ENCODE measurements at regions not wholly inside any gene's neighbourhood (a gene's known extent, or its start where the extent isn't known, plus 50 kb on each side); places are given as distances from the start of the nearest gene placed in this dataset.
"Not testable (repeated sequence)": the region's sequence is repeated elsewhere in the genome, so short reads cannot be mapped to it uniquely, and the experiment has no call there.

DNA sequence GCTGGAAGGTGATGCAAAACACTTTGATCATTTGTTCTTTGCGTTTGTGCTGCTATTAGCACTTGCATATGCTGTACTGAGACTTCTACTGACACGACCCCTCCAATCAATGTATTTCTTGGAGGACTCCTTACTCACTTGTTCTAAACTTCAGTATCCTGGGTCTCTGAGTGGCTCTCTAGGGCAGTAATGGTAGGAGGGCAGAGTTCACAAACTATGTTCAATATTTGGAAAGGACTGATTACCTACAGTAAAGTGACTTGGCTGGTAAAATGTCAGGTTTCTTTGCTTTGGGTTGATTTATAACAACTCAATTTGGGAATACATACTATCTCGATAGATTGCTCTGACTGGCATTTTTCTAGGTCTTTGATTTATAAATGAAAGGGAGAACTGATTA is 93.7 kb downstream of the TRIM43 start:
- DNase-seq (ENCODE audit: low spot score) (no peak), FAIRE-seq (no peak)

DNA sequence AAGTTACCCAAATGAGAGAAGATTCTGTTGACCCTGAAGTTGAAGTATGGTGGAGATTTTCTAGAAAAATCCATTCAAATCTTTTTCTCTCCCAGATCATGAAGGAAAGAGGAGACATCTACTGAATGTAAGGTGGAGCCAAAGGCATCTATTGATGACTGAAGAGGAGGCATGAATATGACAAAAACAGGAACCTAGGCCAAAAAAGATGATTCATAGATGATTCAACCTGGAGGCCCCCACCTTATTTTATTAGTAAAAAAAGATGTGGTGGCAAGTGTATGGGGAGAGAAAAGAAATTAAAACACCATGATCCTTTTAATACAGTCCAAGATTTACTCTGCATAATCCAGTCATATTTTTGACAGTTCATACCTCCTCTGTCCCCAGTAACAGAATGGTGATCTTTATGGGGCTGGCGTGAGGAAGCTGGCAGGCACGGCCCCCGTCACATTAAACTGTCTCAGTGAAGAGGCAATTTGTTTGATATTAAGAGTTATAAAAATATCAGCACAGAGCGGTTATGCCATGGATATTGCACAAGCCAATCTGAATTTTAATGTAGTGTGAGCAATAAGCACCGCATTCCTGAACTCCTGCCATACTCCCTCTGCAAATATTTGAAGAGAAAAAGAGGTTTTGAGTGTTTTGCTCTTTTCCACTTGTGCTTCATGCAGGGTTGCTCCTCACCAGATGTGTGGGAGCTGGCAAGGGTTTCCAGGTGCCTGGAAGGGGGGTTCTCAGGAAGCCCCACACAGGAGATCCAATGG is 94.4 kb downstream of the TRIM43 start:
- FAIRE-seq (peak; percentile 86), DNase-seq (ENCODE audit: low spot score) (peak; percentile 51)

DNA sequence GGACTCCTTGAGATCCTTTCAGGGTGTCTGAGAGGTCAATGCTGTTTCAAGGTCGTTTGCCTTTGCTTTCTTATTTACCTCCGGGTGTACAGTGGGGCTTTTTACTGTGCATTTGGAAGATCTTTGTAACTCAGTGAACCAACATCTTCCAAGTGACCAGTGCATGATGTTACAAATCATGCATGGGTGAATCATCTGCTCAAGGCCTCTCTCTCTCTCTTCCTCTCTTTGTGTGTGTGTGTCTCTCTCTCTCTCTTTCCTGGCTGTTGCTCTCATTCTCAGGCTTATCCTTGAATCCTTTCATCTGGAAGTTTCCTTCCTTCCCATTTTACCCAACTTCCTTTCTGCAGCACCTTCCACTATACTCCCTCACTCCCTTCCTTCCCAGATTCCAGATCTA is 96.1 kb downstream of the TRIM43 start:
- peak; percentile 23 for DNase-seq (ENCODE audit: low spot score)
- FAIRE-seq, result not testable (repeated sequence)

DNA sequence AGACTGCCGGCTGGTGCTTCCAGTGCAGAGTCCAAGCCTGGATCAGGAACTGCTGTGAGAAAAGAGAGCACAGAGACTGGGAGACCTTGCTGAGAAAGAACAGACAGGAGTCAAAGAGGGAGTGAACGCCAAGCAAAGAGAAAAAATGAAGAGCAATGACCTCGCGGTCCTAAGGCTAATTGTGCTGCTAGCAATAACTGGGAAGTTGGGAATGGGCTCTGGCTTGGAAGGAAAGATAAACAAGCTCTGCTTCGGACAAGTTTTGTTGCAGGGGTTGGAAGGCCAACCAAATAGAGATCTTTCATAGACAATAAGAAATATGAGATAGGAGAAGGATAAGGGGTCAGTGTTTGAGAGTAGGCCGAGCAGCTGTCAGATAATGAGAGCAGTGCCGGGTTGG is 99.4 kb downstream of the TRIM43 start:
- DNase-seq (ENCODE audit: low spot score); FAIRE-seq: not testable (repeated sequence)

DNA sequence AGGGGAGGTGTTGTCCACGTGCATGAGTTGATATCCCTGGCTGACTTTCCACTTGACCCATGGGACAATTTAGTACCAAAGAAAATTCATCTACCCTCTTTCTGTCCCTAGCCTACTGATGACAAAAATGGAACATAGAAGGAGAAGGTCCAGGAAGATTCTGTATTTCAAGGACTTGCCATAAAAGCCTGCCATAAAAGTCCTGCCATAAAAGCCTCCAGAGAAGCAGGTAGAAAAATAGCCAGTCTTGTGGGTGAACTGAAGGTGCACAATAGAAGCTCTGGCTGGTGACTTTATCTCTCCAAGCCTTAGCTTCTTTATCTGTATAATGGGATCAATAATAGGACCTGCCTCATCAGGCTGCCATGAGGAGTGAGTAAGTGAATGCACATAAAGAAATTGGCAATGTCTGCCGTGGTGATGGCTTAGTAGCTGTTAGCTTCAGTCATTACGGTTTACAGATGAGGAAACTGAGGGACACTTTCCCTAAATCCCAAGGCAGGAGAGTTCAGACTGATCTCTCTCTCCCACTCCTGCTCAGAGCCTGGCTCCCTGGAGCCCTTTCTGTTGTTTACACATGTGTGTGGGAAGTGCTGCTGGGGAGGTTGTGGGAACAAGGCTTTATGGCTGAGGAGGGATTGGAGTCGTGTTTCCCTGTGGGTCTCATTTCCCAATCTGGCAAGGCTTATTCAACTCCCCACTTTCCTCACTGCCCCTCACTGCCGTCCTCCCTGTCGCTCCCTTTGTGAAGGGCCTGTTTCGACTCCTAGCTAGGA is 101.5 kb downstream of the TRIM43 start:
- DNase-seq (ENCODE audit: low spot score), result not testable (repeated sequence)
- peak; percentile 66 for FAIRE-seq

DNA sequence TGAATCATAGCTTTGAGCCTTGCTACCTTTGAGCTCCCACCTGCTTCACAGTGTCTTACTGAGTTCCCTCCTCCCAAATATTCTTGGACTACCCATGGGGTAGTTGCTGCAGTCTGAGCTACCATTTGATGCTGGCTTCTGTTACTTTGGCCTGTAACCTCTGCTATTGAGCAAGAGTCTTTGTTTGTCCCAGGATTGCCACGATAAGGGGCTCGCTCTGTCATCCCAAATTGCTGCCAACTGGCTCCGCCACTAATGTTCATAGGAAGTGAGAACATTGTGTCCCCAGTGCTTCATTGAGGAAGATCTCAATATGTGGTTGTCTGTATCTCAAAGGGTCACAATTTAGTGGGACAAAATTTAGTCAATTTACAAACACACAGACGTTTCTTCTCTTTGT is 103.8 kb downstream of the TRIM43 start:
- FAIRE-seq (no peak), DNase-seq (ENCODE audit: low spot score) (no peak)

DNA sequence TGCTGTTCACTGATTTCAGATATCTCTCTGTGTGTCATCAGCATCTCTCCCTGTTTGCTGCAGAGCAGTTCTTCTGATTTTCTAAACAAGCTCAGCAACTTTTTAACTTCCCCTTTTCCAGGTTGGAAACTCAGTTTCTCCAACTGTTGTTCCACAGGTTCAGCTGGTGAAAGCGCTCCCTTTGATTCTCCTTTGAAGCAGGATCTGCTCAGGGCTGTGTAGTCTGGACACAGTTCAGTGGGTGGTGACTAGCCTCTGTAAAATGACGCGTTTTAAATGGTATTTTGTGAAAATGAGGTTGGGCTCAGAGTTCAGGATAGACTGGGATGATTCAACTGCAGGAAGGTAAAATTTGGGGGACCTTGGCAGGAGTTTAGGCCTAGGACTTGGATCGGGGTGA is 106.3 kb downstream of the TRIM43 start:
- DNase-seq (ENCODE audit: low spot score) (no peak), FAIRE-seq (no peak)

DNA sequence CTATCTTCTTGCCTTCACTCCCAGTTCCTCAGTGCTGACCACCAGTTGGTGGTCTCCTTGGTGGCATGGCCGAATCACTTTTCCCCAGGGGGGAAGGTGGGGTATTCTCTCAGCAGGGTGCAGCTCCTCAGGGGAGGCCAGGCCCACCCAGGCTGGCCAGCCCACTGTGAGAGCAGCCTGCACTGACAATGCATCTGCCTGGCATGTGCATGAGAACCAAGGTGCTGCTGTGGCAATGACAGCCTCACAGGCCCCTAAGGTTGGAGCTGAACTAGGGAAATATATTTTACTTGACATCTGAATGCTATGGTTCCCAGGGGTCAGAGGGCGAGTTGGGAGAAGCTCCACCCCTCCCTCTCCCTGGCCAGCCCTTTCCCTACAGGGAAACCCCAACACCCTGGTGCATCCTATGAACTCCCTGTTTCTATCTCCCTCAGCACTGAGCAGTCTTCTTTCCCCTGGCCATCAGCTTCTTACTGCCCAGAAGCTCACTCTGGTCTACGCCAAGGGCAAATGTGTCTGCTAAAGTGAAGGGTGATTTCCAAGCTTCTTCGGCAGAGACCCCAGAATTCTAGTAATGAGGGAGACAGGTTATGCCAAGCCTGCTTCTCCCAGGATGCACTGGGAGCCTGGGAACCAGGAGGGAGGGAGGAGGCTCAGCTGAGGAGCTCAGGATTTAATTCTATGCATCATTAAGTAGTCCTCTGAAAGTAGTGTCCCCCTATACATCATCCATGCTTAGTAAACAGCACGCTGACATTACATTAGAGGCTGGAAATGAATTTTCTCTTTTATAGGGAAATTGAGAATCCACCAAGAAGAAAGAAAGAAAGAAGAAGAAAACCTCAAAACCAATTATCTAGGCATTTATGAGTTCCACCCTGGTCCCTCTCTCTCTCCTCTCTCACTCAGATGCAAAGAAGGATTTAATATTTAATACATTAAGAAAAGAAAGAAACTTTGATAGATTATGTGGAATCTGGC is 107.7 kb downstream of the TRIM43 start:
- not testable (repeated sequence) for FAIRE-seq; DNase-seq (ENCODE audit: low spot score)

DNA sequence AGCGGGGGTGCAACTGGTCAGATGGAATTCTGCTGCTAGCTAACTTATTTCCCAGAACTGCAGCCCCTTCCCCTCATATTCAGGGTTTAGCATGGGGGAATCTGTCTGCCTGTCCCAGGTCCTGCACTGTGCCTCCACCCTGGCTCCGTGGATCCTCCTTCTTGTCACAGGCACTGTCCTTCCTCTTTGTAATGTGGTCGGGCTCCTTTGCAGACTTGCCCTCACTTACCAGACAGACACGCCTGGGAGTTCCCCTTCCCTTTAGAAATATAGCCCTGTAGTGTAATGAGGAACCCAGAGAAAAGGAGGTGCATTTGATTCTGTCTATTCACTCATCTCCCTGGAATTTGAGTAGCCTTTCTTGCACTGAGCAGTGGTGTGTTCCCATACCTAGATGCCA is 108.7 kb downstream of the TRIM43 start:
- FAIRE-seq, result peak; percentile 48
- no peak for DNase-seq (ENCODE audit: low spot score)

DNA sequence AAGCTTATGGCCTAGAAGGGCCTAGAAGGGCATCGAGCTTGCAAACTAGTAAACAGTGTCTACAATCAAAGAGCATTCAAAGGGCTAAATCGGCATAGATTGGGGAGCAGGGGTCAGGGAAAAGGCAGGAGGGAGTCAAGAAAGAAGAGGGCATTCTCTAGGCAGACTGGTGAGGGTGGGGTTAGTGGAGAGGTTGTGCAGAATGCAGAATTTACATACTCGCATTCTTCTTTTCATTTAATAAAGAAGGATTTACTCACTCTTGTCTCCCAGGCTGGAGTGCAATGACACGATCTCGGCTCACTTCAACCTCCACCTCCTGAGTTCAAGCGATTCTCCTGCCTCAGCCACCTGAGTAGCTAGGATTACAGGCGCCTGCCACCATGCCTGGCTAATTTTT is 110.7 kb downstream of the TRIM43 start:
- FAIRE-seq (no peak), DNase-seq (ENCODE audit: low spot score) (no peak)

DNA sequence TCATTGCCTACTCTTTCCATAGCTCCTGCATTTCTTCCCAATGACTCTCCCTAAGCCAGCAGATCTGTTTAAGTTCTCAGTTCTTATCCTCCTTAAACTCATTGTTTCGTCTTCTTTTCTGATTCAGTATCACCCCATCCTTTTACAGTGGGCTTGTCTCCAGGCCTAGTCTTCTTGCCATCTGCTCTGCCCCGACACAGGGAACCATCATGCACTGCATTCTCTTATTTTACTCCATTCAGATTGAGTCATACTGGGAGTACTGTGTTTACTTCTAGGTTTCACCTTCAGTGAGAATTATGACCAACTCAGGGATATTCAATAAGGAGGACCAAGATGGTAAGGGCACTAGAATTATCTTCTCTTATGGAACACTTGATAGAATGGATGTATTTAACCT is 115.4 kb downstream of the TRIM43 start:
- not testable (repeated sequence) for FAIRE-seq

DNA sequence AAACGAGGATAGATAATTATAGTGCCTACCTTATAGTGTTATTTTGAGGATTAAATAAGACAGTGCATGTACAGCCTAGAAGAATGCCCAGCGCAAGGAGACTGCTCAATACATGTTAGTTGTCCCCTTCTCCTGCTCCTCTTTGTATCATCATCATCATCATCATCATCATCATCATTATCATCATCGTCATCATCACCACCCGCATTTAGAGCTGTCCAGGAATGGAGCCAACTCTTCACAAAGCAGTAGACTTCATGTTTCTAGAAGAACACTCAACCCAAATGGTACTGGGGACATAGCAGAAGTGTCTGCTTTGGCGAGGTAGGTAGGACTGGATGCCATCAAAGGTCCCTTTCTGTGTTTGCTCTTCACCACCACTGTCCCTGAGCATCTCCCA is 116.0 kb downstream of the TRIM43 start:
- DNase-seq (ENCODE audit: low spot score) (no peak), FAIRE-seq (no peak)

More for the DNA sequence above, 115.4 kb downstream of the TRIM43 start:
- DNase-seq (ENCODE audit: low spot score), result not testable (repeated sequence)

DNA sequence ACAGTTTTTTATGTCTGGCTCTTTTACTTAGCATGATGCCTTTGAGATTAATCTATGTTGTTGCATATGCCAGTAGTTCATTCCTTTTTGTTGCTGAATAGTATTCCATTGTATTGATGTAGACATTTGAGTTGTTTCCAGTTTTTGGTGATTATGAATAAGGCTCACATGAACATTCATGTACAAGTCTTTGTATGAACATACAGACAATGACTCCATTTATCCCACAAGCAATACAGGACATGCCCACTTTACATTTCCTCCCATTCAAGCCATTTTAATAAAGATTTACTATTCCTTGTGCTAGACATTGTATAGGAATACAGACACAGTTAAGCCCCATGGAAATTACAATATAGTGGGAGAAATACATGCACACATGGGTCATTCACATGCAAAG is 118.0 kb downstream of the TRIM43 start:
- no peak for FAIRE-seq

DNA sequence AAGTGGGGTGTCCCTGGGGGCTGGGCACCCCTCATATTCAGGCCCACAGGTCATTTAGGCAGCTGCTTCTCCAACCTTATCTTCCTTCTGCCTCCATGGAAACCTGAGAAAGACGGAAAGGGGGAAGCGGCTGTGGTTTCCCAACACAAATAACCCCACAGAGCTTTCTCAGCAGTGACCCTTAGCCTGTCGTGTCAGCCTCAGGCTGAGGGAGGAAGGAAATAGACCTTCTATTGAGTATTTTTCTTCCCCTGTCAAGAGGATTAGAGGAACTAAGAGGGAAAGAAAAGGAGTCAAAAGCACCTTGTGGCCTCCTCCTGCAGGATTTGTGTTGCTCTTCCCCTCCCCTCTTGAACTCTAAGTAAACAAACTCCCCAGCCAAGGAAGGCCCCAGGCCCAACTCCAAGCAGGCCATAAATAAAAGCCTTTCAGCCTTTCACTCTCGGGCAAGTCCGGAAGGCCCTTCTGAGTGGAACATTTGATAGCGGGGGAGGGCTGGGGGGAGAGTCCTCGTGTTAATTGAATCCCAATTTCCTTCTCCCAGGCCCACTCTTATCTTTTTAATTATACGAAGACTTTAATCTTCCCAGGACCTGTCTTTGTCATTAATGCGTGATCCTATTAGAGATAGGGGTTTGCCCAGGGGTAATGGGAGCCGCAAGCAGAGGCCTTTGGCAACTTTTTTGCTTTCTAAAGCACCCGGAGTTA is 121.8 kb downstream of the TRIM43 start:
- not testable (repeated sequence) for DNase-seq (ENCODE audit: low spot score); FAIRE-seq

More for the DNA sequence above, 118.0 kb downstream of the TRIM43 start:
- no peak for DNase-seq (ENCODE audit: low spot score)

DNA sequence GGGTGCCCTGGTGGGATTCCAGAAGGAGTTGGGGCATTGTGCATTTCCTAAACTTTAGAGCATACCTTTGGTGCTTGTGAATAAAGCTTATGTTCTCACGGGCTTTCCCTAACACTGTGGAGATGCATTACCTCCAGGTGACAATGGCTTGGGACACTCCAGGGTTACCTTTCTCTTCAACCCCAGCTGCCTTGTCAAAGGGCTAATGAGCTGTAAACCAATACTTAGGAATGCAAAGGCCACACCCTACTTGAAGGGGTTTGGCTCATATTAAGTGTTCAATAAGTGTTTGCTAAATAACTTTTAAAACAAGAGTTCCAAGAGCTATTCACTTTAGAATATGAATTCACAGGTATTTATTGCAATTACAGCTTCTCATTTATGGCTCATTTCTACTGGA is 122.6 kb downstream of the TRIM43 start:
- DNase-seq (ENCODE audit: low spot score); FAIRE-seq: not testable (repeated sequence)

DNA sequence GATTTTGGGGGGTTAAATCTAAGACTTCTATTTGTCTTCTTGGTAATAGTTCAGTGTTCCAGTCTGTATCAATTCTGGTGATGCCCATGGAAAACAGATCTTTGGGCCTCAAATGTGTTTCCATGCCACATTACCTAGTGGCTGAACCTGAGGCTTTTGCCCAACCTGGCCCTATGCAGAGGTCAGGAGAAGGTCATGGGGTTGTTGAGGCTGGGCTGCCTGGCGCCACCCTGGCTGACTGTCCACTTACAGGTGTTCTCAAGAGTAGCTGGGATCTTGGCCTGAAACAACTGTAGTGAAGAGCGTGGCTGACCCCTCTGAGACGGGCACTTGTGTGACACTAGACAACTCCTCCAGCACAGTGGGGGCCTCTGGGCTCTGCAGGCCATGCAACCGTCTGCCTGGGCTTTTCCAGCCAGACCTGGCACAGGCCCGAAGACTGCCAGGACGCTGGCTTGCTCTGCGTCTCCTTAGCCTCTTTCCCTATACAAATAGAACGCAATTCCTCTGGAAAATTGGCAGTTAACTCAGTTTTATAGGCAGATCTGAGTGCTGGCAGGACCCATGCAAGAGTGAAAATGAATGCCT is 127.8 kb downstream of the TRIM43 start:
- FAIRE-seq (no peak), DNase-seq (ENCODE audit: low spot score) (no peak)

DNA sequence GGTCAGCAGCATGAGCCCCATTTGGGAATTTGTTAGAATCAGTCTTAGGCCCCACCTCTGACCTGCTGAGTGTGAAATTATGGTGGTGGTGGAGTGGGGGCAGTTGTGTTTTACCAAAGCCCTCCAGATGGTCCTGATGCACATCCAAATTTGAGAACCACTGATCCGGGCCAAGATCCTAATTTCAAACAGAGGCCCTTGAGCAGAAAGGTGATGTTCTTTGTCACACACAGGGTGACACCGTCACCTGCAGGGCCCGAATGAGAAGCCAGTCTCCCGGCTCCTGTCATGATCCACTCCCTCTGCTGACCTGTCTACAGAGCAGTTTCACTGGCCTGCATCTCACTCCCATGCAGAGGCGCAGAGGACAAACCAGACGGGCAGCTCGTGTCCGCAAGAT is 129.9 kb downstream of the TRIM43 start:
- DNase-seq (ENCODE audit: low spot score) (no peak), FAIRE-seq (no peak)

DNA sequence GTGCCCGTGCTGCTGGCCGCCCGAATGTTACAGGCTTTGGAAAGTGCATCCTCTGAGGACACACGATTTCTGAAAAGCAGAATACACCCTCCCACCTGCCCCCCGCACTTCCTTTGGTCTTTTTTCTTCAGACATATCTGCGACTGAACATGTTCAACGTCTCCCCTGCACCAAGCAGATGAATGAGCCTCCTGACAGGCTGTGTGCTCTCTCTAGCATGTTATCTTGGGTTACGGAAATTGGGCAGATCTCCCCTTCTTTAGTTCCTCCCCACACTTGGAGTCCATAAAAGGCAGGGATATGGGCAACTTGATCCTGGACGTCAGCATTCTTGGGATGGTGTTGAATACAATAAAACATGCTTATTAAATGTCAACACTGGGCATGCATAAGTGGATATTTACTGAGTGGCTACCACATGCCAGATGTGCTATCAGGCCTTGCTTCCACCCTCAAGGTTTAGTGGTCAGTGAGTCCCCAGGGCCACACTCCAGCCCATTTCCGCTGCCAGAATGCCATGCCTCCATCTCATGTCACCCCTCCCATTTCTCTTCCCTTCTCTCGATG is 130.4 kb downstream of the TRIM43 start:
- no peak for FAIRE-seq
- DNase-seq (ENCODE audit: low spot score), result no peak

DNA sequence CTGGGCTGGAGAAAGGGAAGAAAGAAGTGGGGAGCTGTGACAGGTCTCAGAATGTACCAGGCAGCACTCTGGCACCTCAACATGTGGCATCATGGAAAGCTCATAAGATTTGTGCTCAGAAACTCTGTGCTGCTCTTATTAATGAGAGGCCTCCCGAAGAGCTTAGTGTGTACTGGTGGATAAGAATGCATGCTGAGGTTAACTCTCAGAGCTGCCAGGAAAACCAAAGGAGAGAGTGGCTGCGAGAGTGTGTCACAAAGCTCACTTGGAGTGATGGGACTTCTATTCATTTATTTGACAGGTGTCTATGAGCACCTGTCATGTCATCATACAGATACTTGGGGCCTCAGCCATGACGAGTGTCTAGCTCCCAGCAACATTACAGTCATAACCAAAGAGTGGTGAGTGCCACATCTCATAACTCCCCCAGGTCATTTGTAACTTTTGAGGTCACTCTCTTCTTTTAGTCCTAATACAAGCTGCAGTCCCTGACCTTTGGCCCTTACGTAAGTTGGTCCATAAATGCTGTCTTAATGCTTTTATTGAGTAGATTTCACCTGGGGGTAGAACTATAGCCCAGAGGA is 131.9 kb downstream of the TRIM43 start:
- DNase-seq (ENCODE audit: low spot score); FAIRE-seq: not testable (repeated sequence)

DNA sequence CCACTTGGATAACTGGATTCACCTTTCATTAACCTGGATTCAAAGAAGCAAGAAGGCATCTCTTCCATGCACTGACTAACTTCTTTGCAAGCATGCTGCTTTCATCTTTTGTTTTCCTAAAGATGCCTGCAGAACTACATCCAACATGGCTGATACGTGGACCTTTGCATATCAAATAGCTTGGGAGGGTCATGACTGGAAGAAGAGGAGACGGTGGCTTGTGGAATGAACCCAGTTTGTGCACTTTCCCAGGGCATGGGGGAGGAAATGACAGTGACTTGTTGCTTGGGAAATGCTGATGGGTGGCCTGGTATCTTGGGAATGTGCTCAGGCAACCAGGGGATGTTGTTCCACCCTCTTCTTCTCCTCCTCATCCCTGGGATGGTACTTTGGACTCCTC is 133.4 kb downstream of the TRIM43 start:
- FAIRE-seq, result peak; percentile 75
- DNase-seq (ENCODE audit: low spot score), result not testable (repeated sequence)
